ENCODE measurements at regions not wholly inside any gene's neighbourhood (a gene's known extent, or its start where the extent isn't known, plus 50 kb on each side); places are given as distances from the start of the nearest gene placed in this dataset.

- DNase-seq: no peak
Observed at GRCh38 chr13:85742355-85742754, 56.9 kb downstream of the SLITRK6 start.

GRCh38 chr13:85741017-85741416 lies 58.2 kb downstream of the SLITRK6 start:
- no peak for DNase-seq

- DNase-seq: no peak
Observed at GRCh38 chr13:85738696-85739320, 60.4 kb downstream of the SLITRK6 start.

- DNase-seq: no peak
Observed at GRCh38 chr13:85737952-85738351, 61.3 kb downstream of the SLITRK6 start.

GRCh38 chr13:85729296-85729695 lies 69.9 kb downstream of the SLITRK6 start:
- no peak for DNase-seq

GRCh38 chr13:85728811-85729210 lies 70.4 kb downstream of the SLITRK6 start:
- DNase-seq: no peak

GRCh38 chr13:85725433-85725832 lies 73.8 kb downstream of the SLITRK6 start:
- DNase-seq: no peak

- DNase-seq: no peak
Observed at GRCh38 chr13:85724546-85725432, 74.4 kb downstream of the SLITRK6 start.

- no peak for DNase-seq
Observed at GRCh38 chr13:85719749-85720148, 79.5 kb downstream of the SLITRK6 start.

- DNase-seq: no peak
Observed at GRCh38 chr13:85717921-85718320, 81.3 kb downstream of the SLITRK6 start.

- no peak for DNase-seq
Observed at GRCh38 chr13:85710545-85710944, 88.7 kb downstream of the SLITRK6 start.

GRCh38 chr13:85709721-85710120 lies 89.5 kb downstream of the SLITRK6 start:
- no peak for DNase-seq

- DNase-seq: no peak
Observed at GRCh38 chr13:85709072-85709471, 90.1 kb downstream of the SLITRK6 start.

- no peak for DNase-seq
Observed at GRCh38 chr13:85700906-85701305, 98.3 kb downstream of the SLITRK6 start.

GRCh38 chr13:85698256-85698655 lies 101.0 kb downstream of the SLITRK6 start:
- no peak for DNase-seq

GRCh38 chr13:85694992-85695391 lies 104.2 kb downstream of the SLITRK6 start:
- DNase-seq: no peak

- no peak for DNase-seq
Observed at GRCh38 chr13:85693889-85694511, 105.2 kb downstream of the SLITRK6 start.

GRCh38 chr13:85690368-85690767 lies 108.9 kb downstream of the SLITRK6 start:
- no peak for DNase-seq

GRCh38 chr13:85685436-85685835 lies 113.8 kb downstream of the SLITRK6 start:
- DNase-seq: no peak

- no peak for DNase-seq
Observed at GRCh38 chr13:85675151-85675907, 123.9 kb downstream of the SLITRK6 start.

GRCh38 chr13:85671336-85671735 lies 127.9 kb downstream of the SLITRK6 start:
- DNase-seq: no peak

- no peak for DNase-seq
Observed at GRCh38 chr13:85666356-85666755, 132.9 kb downstream of the SLITRK6 start.

GRCh38 chr13:85665286-85665685 lies 133.9 kb downstream of the SLITRK6 start:
- no peak for DNase-seq
